Hepatocyte (in vitro differentiated cells): ENCODE measurements at regions not wholly inside any gene's neighbourhood (a gene's known extent, or its start where the extent isn't known, plus 50 kb on each side); places are given as distances from the start of the nearest gene placed in this dataset.

Experiments used
- DNase-seq: peaks from one replicate; pipeline ENCODE4 v3.0.0-alpha.2; 2016; ENCODE audit warnings: low spot score
- H2AFZ ChIP-seq: fragments of 200-600 bp; sonication (generic); 2 replicates; pipeline ENCODE4 v1.6.0; 2016; ENCODE audit warnings: antibody characterized with exemption, mild to moderate bottlenecking
- H3K27ac ChIP-seq: fragments of 200-600 bp; sonication (generic); 2 replicates; pipeline ENCODE4 v1.5.1; 2016; ENCODE audit warnings: mild to moderate bottlenecking
- H3K27me3 ChIP-seq: fragments of 200-600 bp; sonication (generic); 2 replicates; pipeline ENCODE4 v1.6.1; 2016
- H3K36me3 ChIP-seq: fragments of 200-600 bp; sonication (generic); replicated peaks from 2 replicates; pipeline ENCODE4 v1.5.1; 2016; ENCODE audit warnings: low read depth; ENCODE audit not compliant: insufficient read depth
- H3K4me1 ChIP-seq: fragments of 200-600 bp; sonication (generic); 2 replicates; pipeline ENCODE4 v1.5.1; 2016; ENCODE audit warnings: mild to moderate bottlenecking, moderate library complexity; ENCODE audit not compliant: insufficient read depth
- H3K4me2 ChIP-seq: fragments of 200-600 bp; sonication (generic); 2 replicates; pipeline ENCODE4 v1.6.0; 2016
- H3K4me3 ChIP-seq: fragments of 200-600 bp; sonication (generic); 2 replicates; pipeline ENCODE4 v1.5.1; 2016; ENCODE audit warnings: mild to moderate bottlenecking
- H3K79me2 ChIP-seq: fragments of 200-600 bp; sonication (generic); 2 replicates; pipeline ENCODE4 v1.6.0; 2017; ENCODE audit warnings: mild to moderate bottlenecking
- H3K9me2 ChIP-seq: fragments of 200-600 bp; sonication (generic); replicated peaks from 2 replicates; pipeline ENCODE4 v1.6.0; 2017; ENCODE audit warnings: mild to moderate bottlenecking; ENCODE audit not compliant: insufficient read depth
- H3K9me3 ChIP-seq: fragments of 200-600 bp; sonication (generic); 2 replicates; pipeline ENCODE4 v1.5.1; 2016; ENCODE audit warnings: low read depth, mild to moderate bottlenecking
- H4K20me1 ChIP-seq: fragments of 200-600 bp; sonication (generic); 2 replicates; pipeline ENCODE4 v1.6.0; 2016; ENCODE audit warnings: mild to moderate bottlenecking; ENCODE audit not compliant: insufficient read depth, poor library complexity, severe bottlenecking
- EZH2 ChIP-seq: fragments of 200-600 bp; sonication (generic); IDR thresholded peaks from 2 replicates; pipeline ENCODE4 v1.6.1; 2016; ENCODE audit warnings: antibody characterized with exemption, mild to moderate bottlenecking, borderline replicate concordance
- EZH2phosphoT487 ChIP-seq: fragments of 200-600 bp; sonication (generic); IDR thresholded peaks from one replicate; pipeline ENCODE4 v1.6.1; 2018; ENCODE audit warnings: antibody characterized with exemption, mild to moderate bottlenecking, low read depth, moderate library complexity; ENCODE audit not compliant: unreplicated experiment, severe bottlenecking
- WGBS: methylation state at CpG from one replicate; pipeline ENCODE4 v1.1.6; 2016; ENCODE audit warnings: low lambda C conversion rate; ENCODE audit errors: missing lambda C conversion rate; 5-methylcytosine and 5-hydroxymethylcytosine counted together
- TF ChIP-seq, protein P1 (sequence below): fragments of 200-600 bp; sonication (generic); IDR thresholded peaks from 2 replicates; pipeline ENCODE4 v1.5.1; 2016; ENCODE audit warnings: antibody characterized with exemption, mild to moderate bottlenecking; ENCODE audit not compliant: poor library complexity

DNA sequence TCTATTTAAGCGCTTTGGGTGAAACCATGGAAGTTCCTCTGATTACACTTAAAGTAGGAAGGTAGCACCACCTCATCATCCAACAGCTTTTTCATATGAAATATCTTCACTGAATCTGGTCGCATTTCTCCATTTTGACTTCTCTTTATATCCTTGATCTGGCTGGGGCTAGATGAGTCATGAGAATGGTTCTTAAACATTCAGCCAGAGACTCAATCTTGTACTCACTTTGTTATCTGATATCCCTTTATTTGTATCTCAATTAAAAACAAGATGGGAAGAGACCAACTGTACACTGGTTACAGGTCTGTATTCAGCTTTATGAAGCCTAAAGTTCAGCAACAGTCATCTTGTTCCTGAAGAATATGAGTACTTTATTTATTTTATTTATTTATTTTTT lies 84.9 kb downstream of the CBLL2 start:
- WGBS: 70% methylated on average over 2 of the region's 2 CpGs
- no peak overlapping the region for H3K4me3 ChIP-seq

DNA sequence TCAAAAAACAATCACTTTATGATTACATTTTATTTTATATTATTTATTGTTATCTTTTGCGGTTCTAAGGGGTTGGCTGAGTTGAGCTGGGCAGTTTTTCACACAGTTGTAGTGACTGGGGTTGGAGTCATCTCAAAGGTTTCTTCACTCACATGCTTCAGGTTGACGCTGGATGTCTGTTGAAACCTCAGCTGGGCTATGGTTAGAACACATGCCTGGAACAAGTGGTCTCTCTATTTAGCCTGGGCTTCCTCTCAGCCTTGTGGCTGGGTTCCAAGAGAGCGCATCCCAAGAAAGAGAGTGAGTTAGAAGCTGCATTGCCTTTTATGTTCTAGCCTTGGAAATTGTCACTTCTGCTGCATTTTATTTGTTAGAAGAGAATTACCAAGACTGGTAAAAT lies 87.4 kb downstream of the CBLL2 start:
- Histone ChIP-seq H3K9me3 (no peaks in the 10 kb centered on the region), H2AFZ (no peak overlapping the region), H3K27me3 (no peaks in the 10 kb centered on the region), H3K27ac (no peak overlapping the region), H3K4me3 (no peak overlapping the region), H3K4me1 (no peaks in the 10 kb centered on the region), H3K9me2 (no peaks in the 10 kb centered on the region), H4K20me1 (no peaks in the 10 kb centered on the region), H3K4me2 (no peak overlapping the region), H3K79me2 (no peaks in the 10 kb centered on the region), H3K36me3 (no peaks in the 10 kb centered on the region)
- no peak for DNase-seq
- no peak for TF ChIP-seq EZH2phosphoT487
- TF ChIP-seq EZH2: no peak
- TF ChIP-seq, protein P1, sequence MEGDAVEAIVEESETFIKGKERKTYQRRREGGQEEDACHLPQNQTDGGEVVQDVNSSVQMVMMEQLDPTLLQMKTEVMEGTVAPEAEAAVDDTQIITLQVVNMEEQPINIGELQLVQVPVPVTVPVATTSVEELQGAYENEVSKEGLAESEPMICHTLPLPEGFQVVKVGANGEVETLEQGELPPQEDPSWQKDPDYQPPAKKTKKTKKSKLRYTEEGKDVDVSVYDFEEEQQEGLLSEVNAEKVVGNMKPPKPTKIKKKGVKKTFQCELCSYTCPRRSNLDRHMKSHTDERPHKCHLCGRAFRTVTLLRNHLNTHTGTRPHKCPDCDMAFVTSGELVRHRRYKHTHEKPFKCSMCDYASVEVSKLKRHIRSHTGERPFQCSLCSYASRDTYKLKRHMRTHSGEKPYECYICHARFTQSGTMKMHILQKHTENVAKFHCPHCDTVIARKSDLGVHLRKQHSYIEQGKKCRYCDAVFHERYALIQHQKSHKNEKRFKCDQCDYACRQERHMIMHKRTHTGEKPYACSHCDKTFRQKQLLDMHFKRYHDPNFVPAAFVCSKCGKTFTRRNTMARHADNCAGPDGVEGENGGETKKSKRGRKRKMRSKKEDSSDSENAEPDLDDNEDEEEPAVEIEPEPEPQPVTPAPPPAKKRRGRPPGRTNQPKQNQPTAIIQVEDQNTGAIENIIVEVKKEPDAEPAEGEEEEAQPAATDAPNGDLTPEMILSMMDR: no peak
- WGBS: 84% methylated on average over 3 of the region's 3 CpGs

More for the DNA sequence above, 84.9 kb downstream of the CBLL2 start:
- no peak for DNase-seq
- Histone ChIP-seq H3K9me3 (no peaks in the 10 kb centered on the region), H2AFZ (no peak overlapping the region), H3K36me3 (no peaks in the 10 kb centered on the region), H3K9me2 (no peaks in the 10 kb centered on the region), H3K4me2 (no peak overlapping the region), H4K20me1 (no peaks in the 10 kb centered on the region), H3K27ac (no peak overlapping the region), H3K27me3 (no peaks in the 10 kb centered on the region), H3K79me2 (no peaks in the 10 kb centered on the region), H3K4me1 (no peaks in the 10 kb centered on the region)
- TF ChIP-seq EZH2 (no peak), EZH2phosphoT487 (no peak)
- TF ChIP-seq, protein P1: no peak

DNA sequence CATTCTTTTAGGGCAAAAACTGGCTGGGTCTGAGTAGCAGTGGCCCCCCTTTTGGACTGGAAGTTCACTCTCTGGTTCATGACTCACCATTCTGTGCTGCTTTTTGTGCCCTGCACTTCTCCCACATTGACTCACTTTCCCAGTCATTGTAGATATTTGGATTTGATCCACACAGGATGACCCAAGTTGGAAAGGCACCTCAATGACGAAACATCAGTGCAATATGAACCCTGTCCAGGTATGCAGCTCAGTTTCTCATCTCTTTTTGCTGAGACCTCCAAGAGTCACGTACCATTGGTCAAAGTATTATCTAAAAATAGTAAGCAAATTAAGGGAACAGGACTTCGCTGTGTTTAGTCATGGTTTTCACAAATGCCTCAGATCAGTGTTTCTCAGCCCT lies 92.7 kb downstream of the CBLL2 start:
- no peak overlapping the region for H3K4me2 ChIP-seq
- DNase-seq: no peak
- no peaks in the 10 kb centered on the region for H3K9me2 ChIP-seq
- H3K4me1 ChIP-seq: no peaks in the 10 kb centered on the region
- TF ChIP-seq EZH2 (no peak), EZH2phosphoT487 (no peak)
- TF ChIP-seq, protein P1: no peak
- WGBS: 75% methylated on average over 3 of the region's 3 CpGs
- no peak overlapping the region for H3K4me3 ChIP-seq
- H2AFZ ChIP-seq: no peak overlapping the region
- no peaks in the 10 kb centered on the region for H4K20me1 ChIP-seq
- no peaks in the 10 kb centered on the region for H3K27me3 ChIP-seq
- H3K9me3 ChIP-seq: no peaks in the 10 kb centered on the region
- no peaks in the 10 kb centered on the region for H3K79me2 ChIP-seq
- H3K27ac ChIP-seq: no peak overlapping the region
- no peaks in the 10 kb centered on the region for H3K36me3 ChIP-seq

DNA sequence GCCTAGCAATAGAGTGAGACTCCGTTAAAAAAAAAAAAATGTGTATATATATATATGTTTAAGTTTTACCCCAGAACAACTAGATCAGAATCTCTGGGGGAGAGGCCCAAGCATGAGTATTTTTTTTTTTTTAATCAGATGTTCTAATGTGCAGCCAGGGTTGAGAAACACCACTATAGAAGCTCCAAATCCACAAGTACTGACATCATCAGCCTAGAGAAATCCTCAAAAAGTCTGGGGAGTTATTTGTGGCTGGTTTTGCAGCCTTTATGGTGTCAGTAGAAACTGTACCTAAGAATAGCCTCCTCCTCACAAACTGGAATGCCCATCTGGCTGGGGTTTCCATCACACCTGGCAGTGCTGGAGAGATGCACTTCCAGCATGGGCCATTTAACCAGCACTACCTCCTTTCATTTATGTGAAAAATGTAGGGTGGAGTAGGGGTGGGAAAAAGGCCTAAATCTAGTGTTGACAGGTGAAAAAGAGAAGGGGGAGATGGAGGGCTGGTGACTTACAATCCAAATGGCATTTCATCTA lies 93.5 kb downstream of the CBLL2 start:
- TF ChIP-seq, protein P1: no peak
- no peak for TF ChIP-seq EZH2phosphoT487
- TF ChIP-seq EZH2: no peak
- Histone ChIP-seq H3K79me2 (no peaks in the 10 kb centered on the region), H4K20me1 (no peaks in the 10 kb centered on the region), H3K4me2 (no peak overlapping the region), H3K36me3 (no peaks in the 10 kb centered on the region), H3K27ac (no peak overlapping the region), H3K4me3 (no peak overlapping the region), H3K4me1 (no peaks in the 10 kb centered on the region), H3K27me3 (no peaks in the 10 kb centered on the region), H2AFZ (no peak overlapping the region), H3K9me3 (no peaks in the 10 kb centered on the region), H3K9me2 (no peaks in the 10 kb centered on the region)
- 100% methylated on average over 1 of the region's 1 CpG for WGBS
- DNase-seq: no peak
